ENCODE measurements at regions not wholly inside any gene's neighbourhood (a gene's known extent, or its start where the extent isn't known, plus 50 kb on each side); places are given as distances from the start of the nearest gene placed in this dataset.

- H4K20me1 ChIP-seq (ENCODE audit: insufficient read depth): no peaks in the 10 kb centered on the region
- no peak for TF ChIP-seq EP300 (conservative IDR thresholded peaks at IDR 0.05; ENCODE audit: poor library complexity, severe bottlenecking)
- TF ChIP-seq EZH2 (IDR thresholded peaks at IDR 0.05; ENCODE audit: borderline replicate concordance, insufficient read depth, low read length, poor library complexity, severe bottlenecking): no peak
- TF ChIP-seq REST (IDR thresholded peaks at IDR 0.05; ENCODE audit: borderline replicate concordance): no peak
- TF ChIP-seq POLR2AphosphoS5 (IDR thresholded peaks at IDR 0.05): no peak
- no peak for TF ChIP-seq MXI1 (conservative IDR thresholded peaks at IDR 0.05; ENCODE audit: poor library complexity, severe bottlenecking)
- no peak for TF ChIP-seq RAD21 (conservative IDR thresholded peaks at IDR 0.05)
- TF ChIP-seq CTCF (IDR thresholded peaks at IDR 0.05; ENCODE audit: poor library complexity, severe bottlenecking): no peak
- TF ChIP-seq SMC3 (conservative IDR thresholded peaks at IDR 0.05; ENCODE audit: poor library complexity): no peak
- TF ChIP-seq TAF1 (IDR thresholded peaks at IDR 0.05; ENCODE audit: low read depth): no peak
- no peaks in the 10 kb centered on the region for H3K9me2 ChIP-seq (ENCODE audit: insufficient read depth, low read length)
- no peak overlapping the region for H2AFZ ChIP-seq (ENCODE audit: low read depth, low read length)
- no peaks in the 10 kb centered on the region for H3K9me3 ChIP-seq (ENCODE audit: low read length)
- H3F3A ChIP-seq (ENCODE audit: insufficient read depth, low read length, poor library complexity, severe bottlenecking): no peaks in the 10 kb centered on the region
- H3K4me2 ChIP-seq (ENCODE audit: low read length): no peak overlapping the region
- no peak overlapping the region for H3K27ac ChIP-seq (ENCODE audit: low read length)
- no peaks in the 10 kb centered on the region for H3K27me3 ChIP-seq (ENCODE audit: insufficient read depth, low read depth, low read length)
- no peak overlapping the region for H3K4me3 ChIP-seq (ENCODE audit: low read length)
- H3K9ac ChIP-seq (ENCODE audit: low read length): no peak overlapping the region
- H3K36me3 ChIP-seq (ENCODE audit: insufficient read depth, low read length): no peaks in the 10 kb centered on the region
- H3K79me2 ChIP-seq (replicated peaks; ENCODE audit: insufficient read depth, low read length): no peaks in the 10 kb centered on the region
Observed at GRCh38 chr10:113293167-113293566, 259.7 kb upstream of the HABP2 start.

GRCh38 chr10:113294868-113295267, 258.0 kb upstream of the HABP2 start:
- Histone ChIP-seq H3K79me2 (replicated peaks; ENCODE audit: insufficient read depth, low read length) (no peaks in the 10 kb centered on the region), H3K27me3 (ENCODE audit: insufficient read depth, low read depth, low read length) (no peaks in the 10 kb centered on the region), H4K20me1 (ENCODE audit: insufficient read depth) (no peaks in the 10 kb centered on the region), H2AFZ (ENCODE audit: low read depth, low read length) (no peak overlapping the region), H3K27ac (ENCODE audit: low read length) (no peak overlapping the region), H3K4me3 (ENCODE audit: low read length) (no peak overlapping the region), H3K36me3 (ENCODE audit: insufficient read depth, low read length) (no peaks in the 10 kb centered on the region), H3F3A (ENCODE audit: insufficient read depth, low read length, poor library complexity, severe bottlenecking) (no peaks in the 10 kb centered on the region), H3K9me3 (ENCODE audit: low read length) (no peaks in the 10 kb centered on the region), H3K4me2 (ENCODE audit: low read length) (no peak overlapping the region), H3K9me2 (ENCODE audit: insufficient read depth, low read length) (no peaks in the 10 kb centered on the region), H3K9ac (ENCODE audit: low read length) (no peak overlapping the region)
- no peak for TF ChIP-seq EP300 (conservative IDR thresholded peaks at IDR 0.05; ENCODE audit: poor library complexity, severe bottlenecking)
- TF ChIP-seq TAF1 (IDR thresholded peaks at IDR 0.05; ENCODE audit: low read depth): no peak
- no peak for TF ChIP-seq RAD21 (conservative IDR thresholded peaks at IDR 0.05)
- no peak for TF ChIP-seq MXI1 (conservative IDR thresholded peaks at IDR 0.05; ENCODE audit: poor library complexity, severe bottlenecking)
- no peak for TF ChIP-seq CTCF (IDR thresholded peaks at IDR 0.05; ENCODE audit: poor library complexity, severe bottlenecking)
- no peak for TF ChIP-seq POLR2AphosphoS5 (IDR thresholded peaks at IDR 0.05)
- no peak for TF ChIP-seq SMC3 (conservative IDR thresholded peaks at IDR 0.05; ENCODE audit: poor library complexity)
- TF ChIP-seq EZH2 (IDR thresholded peaks at IDR 0.05; ENCODE audit: borderline replicate concordance, insufficient read depth, low read length, poor library complexity, severe bottlenecking): no peak
- no peak for TF ChIP-seq REST (IDR thresholded peaks at IDR 0.05; ENCODE audit: borderline replicate concordance)
